HG03196 (cell line): ENCODE measurements at regions not wholly inside any gene's neighbourhood (a gene's known extent, or its start where the extent isn't known, plus 50 kb on each side); places are given as distances from the start of the nearest gene placed in this dataset.

Experiments
- ATAC-seq: cut with Tn5 transposase; IDR thresholded peaks from one replicate; pipeline ENCODE4 v1.9.1; 2021; ENCODE audit not compliant: unreplicated experiment

DNA sequence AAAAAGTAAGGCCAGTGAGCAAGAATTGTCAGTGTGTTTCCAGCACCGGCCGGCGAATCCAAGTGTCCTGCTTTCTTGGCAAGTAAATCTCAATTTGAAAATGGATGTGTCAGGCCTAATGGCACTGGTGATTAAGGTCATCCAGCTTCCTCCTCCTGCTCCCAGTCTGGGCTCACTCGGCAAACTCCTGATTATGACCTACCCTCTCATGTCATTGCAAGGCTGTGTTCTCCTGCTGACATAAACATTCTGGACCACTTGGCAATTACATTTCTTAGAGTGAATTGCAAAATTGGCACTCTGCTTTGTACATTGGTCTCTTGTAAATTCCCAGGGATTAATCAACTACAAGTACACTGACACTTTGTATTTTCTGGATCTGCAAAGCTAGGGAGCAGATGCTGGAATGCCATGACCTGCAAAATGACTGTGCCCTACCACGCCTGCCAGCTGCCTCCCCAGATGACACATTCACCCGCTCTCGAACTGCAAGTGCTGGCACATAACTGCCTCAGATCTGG lies 473.8 kb downstream of the KIF20B start:
- no peak for ATAC-seq

DNA sequence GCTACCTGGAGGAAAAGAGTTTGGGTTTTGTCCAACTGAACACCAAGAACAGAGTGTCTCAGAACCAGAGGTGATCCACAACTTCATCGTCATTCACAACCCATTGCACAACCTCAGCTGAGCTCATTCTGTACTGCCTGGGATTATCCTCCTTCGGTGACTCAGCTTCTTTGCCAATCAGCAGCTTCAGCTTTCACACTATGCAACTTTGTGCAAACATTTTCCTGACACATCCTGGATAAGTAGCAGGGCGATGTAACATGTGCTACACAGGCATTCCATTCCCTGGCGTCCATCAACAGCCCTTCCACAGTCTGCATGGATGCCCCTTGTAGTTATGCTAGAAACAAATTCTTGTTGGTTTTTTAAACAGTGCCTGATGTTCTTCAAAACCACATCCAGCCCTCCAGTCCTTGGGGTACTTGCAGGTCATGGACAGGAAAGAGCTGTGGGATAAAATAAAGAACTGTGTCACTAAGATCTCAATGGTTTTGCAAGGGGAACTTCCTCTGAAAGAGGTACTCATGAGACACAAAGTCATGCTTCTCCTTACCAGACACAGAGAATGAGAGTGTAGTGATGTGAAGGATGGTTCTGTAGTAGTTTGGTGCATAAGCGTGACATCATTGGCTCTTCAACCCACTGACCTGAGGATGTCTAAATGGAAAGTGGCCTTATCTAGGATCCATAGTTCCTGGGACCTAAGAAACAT lies 478.5 kb downstream of the KIF20B start:
- no peak for ATAC-seq

DNA sequence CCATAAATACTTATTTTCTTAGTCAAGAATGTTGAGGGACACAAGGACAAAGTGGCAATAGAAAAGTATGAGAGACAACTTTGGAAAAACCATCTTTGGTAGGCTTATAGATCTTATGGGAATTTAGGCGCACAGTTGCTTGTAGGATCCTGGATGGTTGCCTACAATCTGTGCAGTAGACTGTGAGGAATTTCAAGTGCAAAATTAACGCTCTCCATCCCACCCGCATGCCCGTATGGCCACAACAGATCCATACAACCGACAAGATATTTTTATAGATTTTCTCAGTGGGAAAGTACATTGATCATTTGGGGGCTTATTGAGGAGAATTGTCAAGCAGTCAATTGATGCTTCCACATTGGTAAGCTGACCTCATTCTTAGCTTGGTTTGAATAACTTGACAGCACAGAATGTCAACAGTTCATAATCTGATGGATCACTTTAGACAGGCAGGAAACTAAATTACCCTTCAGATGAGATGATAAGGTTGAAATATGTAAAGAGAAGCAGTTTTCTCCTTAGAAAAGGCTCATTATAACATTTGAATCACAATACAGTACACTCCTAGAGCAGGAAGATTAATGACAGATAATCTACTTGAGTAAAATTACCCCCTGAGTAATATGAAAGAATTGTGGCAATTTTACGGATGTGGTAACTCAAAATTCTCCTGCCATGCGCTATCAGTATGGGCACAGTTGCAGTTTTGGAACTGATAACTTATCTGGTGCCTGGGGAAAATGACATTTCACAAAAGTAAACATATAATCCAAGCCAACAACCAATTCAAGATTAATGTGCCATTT lies 479.7 kb downstream of the KIF20B start:
- no peak for ATAC-seq

DNA sequence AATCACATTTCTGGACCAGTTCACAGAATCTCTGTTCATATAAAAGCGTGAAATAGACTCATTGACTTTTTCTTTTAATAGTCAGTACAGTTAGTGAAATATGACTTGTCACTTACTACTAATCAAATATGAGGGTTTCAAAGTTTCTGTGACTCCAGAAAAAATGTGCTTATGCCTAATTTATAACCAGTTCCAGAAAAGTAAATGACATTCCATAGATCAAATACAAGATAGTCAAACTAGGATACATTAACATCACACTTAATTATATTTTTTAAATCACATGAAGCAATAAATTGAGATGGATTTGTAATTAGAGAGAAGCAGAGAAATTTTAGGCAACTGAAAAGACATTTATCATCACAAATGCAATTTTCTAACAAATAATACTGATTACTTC lies 491.4 kb downstream of the KIF20B start:
- no peak for ATAC-seq

DNA sequence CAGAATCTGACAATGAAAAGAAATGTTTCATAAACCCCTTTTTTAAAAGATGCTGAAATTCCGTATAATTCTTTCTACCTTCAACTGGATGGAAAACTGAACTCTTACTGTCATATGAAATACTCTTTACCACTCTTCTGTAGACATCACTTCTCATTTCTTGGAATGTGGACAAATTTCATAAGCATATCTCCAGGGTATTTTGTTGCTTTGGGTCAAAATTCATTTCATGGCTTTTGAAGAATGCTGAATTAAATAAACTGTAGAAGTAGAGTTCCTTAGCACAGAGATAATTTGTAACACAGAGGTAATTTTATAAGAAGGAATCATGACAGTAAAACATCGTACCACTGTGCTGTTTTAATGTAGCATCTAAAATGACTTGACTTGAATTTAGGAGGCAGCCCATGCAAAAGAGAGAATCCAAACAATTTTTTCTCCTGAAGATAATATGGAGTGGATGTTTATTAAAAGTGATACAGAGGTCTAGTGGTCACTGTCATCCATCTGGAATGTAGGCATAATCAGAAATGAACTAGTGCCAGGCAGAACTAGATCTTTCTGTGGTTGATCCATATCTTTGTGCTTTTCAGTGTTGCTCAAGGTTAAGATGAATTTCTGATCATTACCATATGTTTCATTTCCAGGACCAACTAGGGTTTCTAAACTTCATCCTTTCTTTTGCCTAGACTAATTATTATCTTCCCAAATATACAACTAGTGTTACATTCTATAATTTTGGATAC lies 492.0 kb downstream of the KIF20B start:
- ATAC-seq, result no peak

DNA sequence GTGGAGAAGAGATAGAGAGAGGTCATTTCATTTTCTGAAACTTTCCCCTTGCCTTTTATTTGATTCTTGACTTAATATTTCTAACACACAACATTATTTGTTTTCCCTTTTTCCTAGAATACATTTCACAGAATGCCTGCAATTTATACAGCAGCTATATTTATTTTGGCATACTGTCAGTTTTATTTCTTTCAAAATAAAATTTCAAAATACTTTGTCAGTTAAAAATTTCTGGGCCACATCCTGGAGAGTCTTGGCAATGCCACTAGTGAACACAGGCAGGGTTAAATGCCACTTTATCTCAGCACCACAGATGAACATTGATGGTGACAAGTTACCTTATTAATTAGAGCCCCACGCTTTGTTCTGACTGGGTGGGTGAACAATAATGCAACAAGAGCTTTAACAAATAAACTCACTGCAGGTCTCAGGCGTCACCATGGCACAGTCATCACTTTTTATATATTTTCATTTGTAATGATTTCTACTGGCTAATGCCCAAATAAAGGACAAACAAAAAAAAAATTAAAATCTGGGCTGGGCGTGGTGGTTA lies 494.0 kb downstream of the KIF20B start:
- ATAC-seq, result no peak

DNA sequence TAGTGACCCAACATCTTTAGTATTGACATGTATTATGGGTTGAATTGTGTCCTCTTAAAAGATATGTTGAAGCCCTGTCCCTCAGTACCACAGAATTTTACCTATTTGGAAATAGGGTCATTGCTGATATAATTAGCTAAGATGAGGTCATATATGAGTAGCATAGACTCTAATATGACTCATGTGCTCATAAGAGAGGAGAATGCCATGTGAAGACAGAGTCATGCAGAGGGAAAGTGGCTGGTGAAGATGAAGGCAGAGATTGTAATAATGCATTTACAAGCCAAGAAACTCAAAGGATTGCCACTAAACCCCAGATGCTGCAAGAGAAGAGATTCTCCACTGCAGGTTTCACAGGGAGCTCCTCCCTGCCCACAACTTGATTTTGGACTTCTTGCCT lies 496.4 kb downstream of the KIF20B start:
- no peak for ATAC-seq

DNA sequence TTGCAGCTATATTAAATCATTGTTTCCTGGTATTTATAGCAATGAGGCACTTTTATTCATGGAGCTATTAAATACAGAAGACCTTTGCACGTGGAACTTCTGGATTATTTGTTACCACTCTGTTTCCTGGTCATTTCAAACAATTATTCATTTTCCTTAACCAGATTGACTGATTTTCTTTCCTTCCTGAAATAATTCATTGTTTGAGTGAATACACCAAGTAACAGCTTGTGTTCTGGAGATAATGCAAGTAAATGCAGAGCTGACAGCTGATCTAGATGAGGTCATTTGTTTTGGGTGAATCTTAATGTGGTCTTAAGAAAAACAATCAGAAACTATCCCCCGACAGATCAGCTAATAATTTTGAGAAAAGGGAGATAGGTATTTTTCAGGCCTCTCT lies 497.7 kb downstream of the KIF20B start:
- ATAC-seq, result no peak

DNA sequence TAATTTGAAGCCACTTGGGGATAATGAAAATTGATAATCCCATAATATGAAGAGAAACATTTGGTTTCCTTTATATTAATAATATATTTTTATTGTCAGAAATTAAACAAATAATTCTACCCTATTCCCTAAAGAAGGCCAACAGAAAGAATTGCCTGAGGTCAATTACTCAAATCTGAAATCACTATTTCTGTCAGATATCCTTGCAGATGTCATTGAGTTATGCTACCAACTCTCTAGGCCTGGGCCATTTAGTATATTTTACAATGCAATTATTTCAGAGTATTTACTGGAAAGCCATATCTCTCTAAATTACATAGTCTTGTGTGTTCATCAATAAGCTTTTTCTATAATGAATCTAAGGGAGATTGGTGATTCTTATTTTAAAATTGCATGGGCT lies 498.1 kb downstream of the KIF20B start:
- no peak for ATAC-seq

DNA sequence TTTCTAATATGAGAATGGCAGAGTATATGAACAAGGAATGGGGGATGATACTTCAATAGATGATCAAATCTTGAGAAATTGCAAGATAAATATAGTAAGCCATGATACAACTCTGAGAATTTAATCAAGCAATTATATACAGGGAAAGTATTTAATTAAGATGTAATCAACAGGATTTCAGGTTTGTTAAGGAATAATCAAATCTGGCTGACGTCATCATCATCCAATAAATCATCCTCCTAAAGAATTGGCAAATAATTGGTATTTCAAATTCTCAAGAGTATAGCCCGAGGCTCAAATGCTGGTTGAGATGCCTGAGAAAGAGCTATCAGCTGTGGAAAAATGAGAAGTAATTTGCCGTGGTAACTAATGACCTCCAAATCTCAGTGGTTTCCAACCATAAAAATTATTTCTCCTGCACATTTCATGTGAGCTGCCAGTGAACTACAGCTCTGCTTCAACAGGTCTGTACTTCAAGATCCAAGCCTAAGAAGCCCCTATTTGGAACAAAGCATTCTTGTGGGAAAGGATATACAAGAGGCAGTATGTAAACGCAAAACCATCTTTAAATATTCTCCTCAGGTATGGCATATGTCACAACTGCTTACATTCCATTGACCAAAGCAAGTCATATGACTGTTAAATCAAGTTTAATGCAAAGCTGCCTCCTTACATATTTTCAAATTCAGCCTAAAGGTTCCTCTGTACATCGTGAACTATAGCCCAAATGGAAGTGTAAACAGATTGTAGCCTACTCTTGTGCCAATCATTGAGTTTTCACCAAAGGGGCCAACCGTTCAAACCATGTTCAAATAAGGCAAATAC lies 503.0 kb downstream of the KIF20B start:
- no peak for ATAC-seq

DNA sequence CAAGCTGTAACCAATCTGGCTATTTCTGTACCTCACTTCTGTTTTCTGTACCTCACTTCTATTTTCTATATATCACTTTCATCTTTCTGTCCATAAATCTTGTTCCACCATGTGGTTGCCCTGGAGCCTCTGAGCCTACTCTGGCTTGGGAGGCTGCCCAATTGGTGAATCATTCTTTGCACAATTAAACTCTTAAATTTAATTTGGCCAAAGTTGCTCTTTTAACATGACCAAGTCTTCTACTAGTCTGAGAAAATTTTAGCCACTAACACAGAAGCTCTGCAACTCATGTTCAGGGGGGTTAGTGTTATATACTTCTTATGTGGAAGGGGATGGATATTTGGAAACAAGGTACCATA lies 503.5 kb downstream of the KIF20B start:
- ATAC-seq, result no peak

DNA sequence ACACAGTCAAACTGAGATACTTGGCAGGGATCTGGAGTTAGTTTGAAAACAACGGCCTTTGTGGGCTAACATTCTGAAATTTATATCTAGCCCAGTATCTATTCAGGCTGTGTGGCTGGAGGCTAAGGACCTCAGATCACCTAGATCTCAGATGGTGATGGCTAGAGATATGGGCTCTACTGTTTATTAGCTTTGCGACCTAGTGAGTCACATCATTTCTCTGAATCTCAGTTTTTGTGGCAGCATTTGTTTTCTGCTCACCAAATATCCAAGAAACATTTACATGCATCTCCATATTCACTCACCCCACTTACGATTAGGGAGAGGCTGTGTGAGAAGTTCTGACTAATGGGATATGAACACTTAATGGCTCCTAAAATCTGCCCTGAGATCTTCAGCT lies 503.9 kb downstream of the KIF20B start:
- ATAC-seq, result no peak

DNA sequence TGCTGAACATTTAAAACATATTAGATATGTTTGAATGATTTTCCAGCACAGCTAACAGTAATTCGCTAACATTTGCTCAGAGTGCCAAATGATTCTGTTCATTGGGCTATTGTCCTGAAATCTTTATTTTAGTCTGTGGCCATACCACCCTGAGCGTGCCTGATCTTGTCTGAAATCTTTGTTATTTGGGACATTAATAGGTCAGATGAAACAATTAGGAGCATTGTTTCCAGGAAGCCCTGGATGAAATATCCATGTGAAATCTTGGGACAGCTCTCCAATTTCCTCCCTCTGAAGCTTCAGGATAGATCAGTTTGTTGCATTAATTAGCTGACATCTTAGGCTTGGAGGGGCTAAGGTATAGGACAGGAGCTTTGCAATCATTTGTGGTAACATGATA lies 512.0 kb downstream of the KIF20B start:
- ATAC-seq, result no peak

DNA sequence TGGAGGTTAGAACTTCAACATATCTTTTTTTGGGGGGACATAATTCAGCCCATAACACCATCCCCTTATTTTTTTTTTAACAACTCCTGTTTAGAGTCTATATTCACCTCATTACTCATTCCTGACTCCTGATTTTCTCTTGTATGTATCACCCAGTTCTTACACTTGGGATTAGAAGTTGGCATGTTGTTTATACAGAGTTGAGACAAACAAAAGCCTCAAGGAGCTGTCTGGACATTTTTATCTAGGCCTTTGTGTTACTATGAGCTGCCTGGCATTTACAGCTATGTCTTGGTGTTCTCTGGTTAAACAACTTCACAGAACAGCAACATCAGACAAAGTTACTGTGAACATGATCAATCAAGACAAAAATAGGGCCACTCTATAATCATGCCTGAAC lies 517.5 kb downstream of the KIF20B start:
- no peak for ATAC-seq

DNA sequence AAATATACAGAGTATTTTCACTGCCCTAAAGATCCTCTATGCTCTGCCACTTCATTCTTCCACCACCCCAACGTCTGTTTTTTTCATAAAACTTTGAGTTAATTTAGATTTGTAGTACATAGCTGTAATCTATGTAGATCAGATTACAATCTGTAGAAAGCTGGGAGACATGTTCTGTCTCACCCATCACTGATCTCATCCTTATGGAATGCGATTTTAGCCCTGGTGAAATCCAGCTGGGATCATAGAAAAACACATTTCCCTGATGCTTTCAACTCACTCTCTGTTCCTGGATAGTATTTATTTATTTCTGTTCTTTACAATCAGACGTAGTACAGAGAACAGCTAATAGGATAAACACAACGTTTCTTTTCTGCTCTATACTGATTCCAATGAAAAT lies 521.0 kb downstream of the KIF20B start:
- no peak for ATAC-seq

DNA sequence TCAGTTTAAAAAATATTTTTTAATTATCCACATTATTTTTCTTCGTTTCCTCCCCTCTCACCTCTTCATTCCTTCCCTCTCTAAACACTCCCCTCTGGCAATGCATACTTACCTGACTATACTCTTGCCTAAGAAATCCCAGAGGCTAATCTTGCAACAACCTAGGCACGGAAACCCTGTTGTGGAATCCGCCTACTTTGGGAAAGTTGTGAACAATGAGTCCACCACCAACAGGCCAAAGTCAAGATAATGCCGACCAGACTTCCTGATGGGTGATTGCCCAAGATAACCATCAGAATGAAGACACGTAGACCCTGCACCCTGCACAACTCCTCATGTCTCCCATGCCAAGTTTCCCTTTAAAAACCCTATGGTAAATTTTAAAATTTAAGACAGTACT lies 521.5 kb downstream of the KIF20B start:
- no peak for ATAC-seq

DNA sequence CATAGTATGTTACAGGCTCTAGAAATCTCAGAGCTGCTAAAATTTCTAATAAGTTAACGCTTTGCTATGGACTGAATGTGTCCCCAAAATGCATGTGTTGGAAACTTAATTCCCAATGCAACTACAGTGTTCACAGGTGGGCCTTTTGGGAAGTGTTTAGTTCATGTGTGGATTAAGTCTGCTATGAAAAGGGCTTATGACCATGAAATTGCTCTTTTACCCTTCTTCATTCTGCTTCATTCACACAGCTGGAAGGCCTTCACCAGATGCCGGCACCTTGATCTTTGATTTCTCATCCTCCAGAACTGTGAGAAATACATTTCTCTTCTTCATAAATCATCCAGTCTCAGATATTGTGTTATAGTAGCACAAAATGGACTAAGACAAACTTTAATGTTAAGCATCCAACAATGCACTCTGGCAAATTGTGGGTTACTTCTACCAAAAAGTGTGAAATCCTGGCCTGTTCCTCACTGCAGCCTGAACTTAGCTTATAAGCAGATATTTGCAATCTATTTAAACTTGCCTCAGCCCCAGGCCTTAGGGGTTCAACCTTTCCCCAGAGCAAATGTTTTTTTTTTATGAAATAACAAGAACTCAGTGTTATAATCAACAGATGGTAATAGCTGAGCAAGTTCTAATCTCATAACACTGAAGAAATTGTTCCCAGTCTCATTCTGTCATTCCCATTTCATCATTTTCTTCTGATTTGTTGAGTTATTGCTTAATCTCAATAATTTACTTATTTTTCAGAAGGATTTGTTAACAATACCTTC lies 523.6 kb downstream of the KIF20B start:
- no peak for ATAC-seq

DNA sequence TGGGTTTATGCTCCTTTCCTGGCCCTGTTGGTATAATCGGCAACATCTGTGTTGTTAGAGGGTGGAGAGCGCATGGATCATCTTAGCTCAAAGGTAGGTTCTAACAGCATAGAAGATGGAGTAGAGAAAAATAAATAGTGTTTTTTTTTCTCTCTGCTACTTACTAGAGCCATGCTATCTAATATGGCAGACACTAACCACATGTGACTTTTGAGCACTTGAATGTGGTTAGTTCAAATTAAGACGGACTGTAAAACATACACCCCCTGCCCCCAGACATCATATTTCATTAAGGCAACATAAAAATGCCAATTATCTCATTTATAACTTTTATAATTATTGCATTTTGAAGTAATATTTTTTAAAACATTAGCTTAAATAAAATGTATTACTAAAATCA lies 525.1 kb downstream of the KIF20B start:
- ATAC-seq, result no peak

DNA sequence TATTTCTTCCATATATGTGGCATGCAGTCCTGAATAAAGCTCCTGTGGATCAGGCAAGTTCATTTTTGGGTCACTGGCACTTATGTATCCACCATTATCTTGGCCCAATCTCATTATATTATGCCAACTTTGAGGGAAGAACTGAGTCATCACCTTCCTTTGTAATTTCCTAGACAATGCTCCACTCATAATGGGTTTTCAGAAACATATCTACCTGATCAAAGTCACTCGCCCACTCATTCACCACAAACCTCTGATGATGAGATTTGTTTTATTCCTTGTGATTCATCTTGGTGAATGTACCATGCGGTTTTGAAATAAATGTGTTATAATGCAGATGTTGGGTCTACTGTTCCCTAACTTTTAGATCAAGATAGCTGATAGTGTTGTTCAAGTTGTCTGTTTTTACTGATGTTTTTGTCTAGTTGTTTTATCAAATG lies 525.8 kb downstream of the KIF20B start:
- no peak for ATAC-seq

DNA sequence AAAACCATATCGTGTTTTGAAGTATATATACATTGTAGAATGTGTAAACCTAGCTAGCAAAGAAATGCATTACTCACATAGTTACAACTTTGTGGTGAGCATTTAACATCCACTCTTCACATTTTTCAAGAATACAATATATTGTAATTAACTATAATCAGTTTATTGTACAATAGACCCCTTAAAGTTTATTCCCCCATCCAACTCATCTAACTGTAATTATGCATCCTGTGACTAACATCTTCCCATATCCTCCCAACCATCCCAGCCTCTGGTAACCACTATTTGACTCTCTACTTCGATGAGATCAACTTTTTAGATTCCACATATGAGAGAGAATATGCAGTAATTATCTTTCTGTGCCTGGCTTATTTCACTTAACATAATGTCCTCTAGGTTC lies 526.4 kb downstream of the KIF20B start:
- ATAC-seq, result no peak
